Heart left ventricle (tissue), 16 donors: ENCODE measurements at regions not wholly inside any gene's neighbourhood (a gene's known extent, or its start where the extent isn't known, plus 50 kb on each side); places are given as distances from the start of the nearest gene placed in this dataset.

Source experiments
- ATAC-seq, 4 donors: fragments of 200-7000 bp; cut with Tn5 transposase; one replicate each; pipeline ENCODE4 v1.9.1; 2020 to 2022; ENCODE audit warnings: moderate library complexity in 4 of 4, mild to moderate bottlenecking in 3 of 4, moderate number of reproducible peaks in 1 of 4
- DNase-seq, 5 donors: peaks; one replicate each; pipeline ENCODE4 v3.0.0-alpha.2; 2020
- H3K27ac ChIP-seq, 12 donors: fragments of 200-600 bp; sonication (generic) in 4 of 12; one replicate each; pipeline versions ENCODE4 v1.5.0 to v1.8.0; 2016 to 2022; ENCODE audit warnings: mild to moderate bottlenecking in 2 of 12
- H3K27me3 ChIP-seq, 9 donors: fragments of 200-600 bp; sonication (generic) in 2 of 9; one replicate each; pipeline versions ENCODE4 v1.5.1 to v1.8.0; 2016 to 2022; ENCODE audit warnings: mild to moderate bottlenecking in 3 of 9
- H3K36me3 ChIP-seq, 9 donors: fragments of 200-600 bp; sonication (generic) in 2 of 9; one replicate each; pipeline versions ENCODE4 v1.5.0 to v1.8.0; 2018 to 2022; ENCODE audit warnings: mild to moderate bottlenecking in 2 of 9
- H3K4me1 ChIP-seq, 12 donors: fragments of 200-600 bp; sonication (generic) in 4 of 12; one replicate each; pipeline versions ENCODE4 v1.5.0 to v1.8.0; 2016 to 2022; ENCODE audit warnings: mild to moderate bottlenecking in 3 of 12
- H3K4me3 ChIP-seq, 12 donors: fragments of 200-600 bp; sonication (generic) in 4 of 12; one replicate each; pipeline versions ENCODE4 v1.5.0 to v1.8.0; 2017 to 2022; ENCODE audit warnings: mild to moderate bottlenecking in 9 of 12, moderate library complexity in 4 of 12
- H3K9me3 ChIP-seq, 12 donors: fragments of 200-600 bp; sonication (generic) in 4 of 12; one replicate each; pipeline versions ENCODE4 v1.5.0 to v1.8.0; 2016 to 2022; ENCODE audit warnings: mild to moderate bottlenecking in 1 of 12
- CTCF ChIP-seq, 12 donors: fragments of 200-600 bp; sonication (generic) in 4 of 12; IDR thresholded peaks; one replicate each; pipeline versions ENCODE4 v1.5.0 to v1.8.0; 2018 to 2022; ENCODE audit warnings: antibody characterized with exemption in 12 of 12, mild to moderate bottlenecking in 5 of 12
- POLR2A ChIP-seq, 2 donors: fragments of 450-650 bp; IDR thresholded peaks; one replicate each; pipeline ENCODE4 v1.6.1; 2017; ENCODE audit warnings: antibody characterized with exemption in 2 of 2, mild to moderate bottlenecking in 2 of 2, moderate library complexity in 2 of 2
- WGBS, 4 donors: extraction: QIAGEN DNeasy Blood & Tissue Kit in 2 of 4; methylation state at CpG; one replicate each; pipeline versions ENCODE4 v1.1.5 to v1.1.7; 2013 to 2018; 5-methylcytosine and 5-hydroxymethylcytosine counted together
- intact Hi-C, 10 donors: fragments of 100-400 bp; cut with DNase I; formaldehyde crosslinking; loops; one replicate each; pipeline versions ENCODE4 v1.11.1 to v1.14.2; 2022
- donor health status: ischemic (EF 13 %, LVEDD 7.1; RV severe dilation, severe dysfunction).
- donor health status: healthy with polysubstance abuse.
- donor health status: DM: no; HTN: yes; CAD: no.
- donor health status: DM: no; HTN: no; CAD: no.
- donor health status: ischemic (EF 25% LVEDD 6.9; RV normal size, moderate dysfunction).
- donor health status: ischemic (EF 25% LVEDD 5.7; RV mildly dilated, moderate dysfunction).
- donor health status: healthy.
- donor health status: DM: yes; HTN: yes; CAD: no.
- donor health status: ischemic (EF 35%, LVEDD 5.7; RV mildly dilated, moderate dysfunction).
- donor health status: nonischemic (EF 11% LVEDD 7.7; RV severe dilation, severe dysfunction).
- donor health status: DM: yes; HTN: yes; CAD: no.
- donor health status: PGD.
- donor health status: ischemic (EF 29% LVEDD 5.4; RV normal size, mild dysfunction).
- donor health status: nonischemic (EF 23%, LVEDD 6.1; RV moderate dilation, normal function).

- 91 to 98% (median 94%) methylated on average over 3 to 5 of the region's 5 CpGs for WGBS, 4 donors
- TF ChIP-seq POLR2A (IDR thresholded peaks at IDR 0.05) (no peak), CTCF (IDR thresholded peaks at IDR 0.05) (no peak)
- Histone ChIP-seq H3K27me3 (no peaks in the 10 kb centered on the region), H3K4me1 (no peaks in the 10 kb centered on the region), H3K9me3 (no peaks in the 10 kb centered on the region), H3K27ac (no peak overlapping the region), H3K4me3 (no peak overlapping the region), H3K36me3 (no peaks in the 10 kb centered on the region)
- ATAC-seq (peak in 1 of 4 donors; percentile 22), DNase-seq (peak in 1 of 5 donors; percentile 47)
- intact Hi-C loops = no loop called here
These were observed 496.9 kb upstream of the LINC00305 start for GRCh38 chr18:64645753-64646152.

GRCh38 chr18:64639536-64639935 is 490.6 kb upstream of the LINC00305 start:
- 77 to 95% (median 90%) methylated on average over 1 of the region's 1 CpG for WGBS, 4 donors
- Histone ChIP-seq H3K27me3 (no peaks in the 10 kb centered on the region), H3K4me1 (no peaks in the 10 kb centered on the region), H3K36me3 (no peaks in the 10 kb centered on the region), H3K27ac (no peak overlapping the region), H3K9me3 (no peaks in the 10 kb centered on the region), H3K4me3 (no peak overlapping the region)
- DNase-seq (no peak), ATAC-seq (no peak)
- no peak for TF ChIP-seq CTCF (IDR thresholded peaks at IDR 0.05)
- TF ChIP-seq POLR2A (IDR thresholded peaks at IDR 0.05) = no peak
- intact Hi-C loops = no loop called here

- intact Hi-C loops = no loop called here
- no peak for DNase-seq
- no peaks in the 10 kb centered on the region for H3K36me3 ChIP-seq
- TF ChIP-seq POLR2A (IDR thresholded peaks at IDR 0.05) (no peak), CTCF (IDR thresholded peaks at IDR 0.05) (no peak)
- WGBS, 4 donors = 84 to 92% (median 88%) methylated on average over 3 of the region's 3 CpGs
- no peaks in the 10 kb centered on the region for H3K4me1 ChIP-seq
- no peak for ATAC-seq
- no peak overlapping the region for H3K27ac ChIP-seq
- H3K27me3 ChIP-seq = no peaks in the 10 kb centered on the region
- H3K4me3 ChIP-seq = no peak overlapping the region
- H3K9me3 ChIP-seq = no peaks in the 10 kb centered on the region
These were observed 472.2 kb upstream of the LINC00305 start for GRCh38 chr18:64620971-64621560.

- Histone ChIP-seq H3K27me3 (no peaks in the 10 kb centered on the region), H3K9me3 (no peaks in the 10 kb centered on the region), H3K4me3 (no peak overlapping the region), H3K27ac (no peak overlapping the region), H3K4me1 (no peaks in the 10 kb centered on the region), H3K36me3 (no peaks in the 10 kb centered on the region)
- DNase-seq (no peak), ATAC-seq (no peak)
- TF ChIP-seq CTCF (IDR thresholded peaks at IDR 0.05) = no peak
- TF ChIP-seq POLR2A (IDR thresholded peaks at IDR 0.05) = no peak
- intact Hi-C loops = no loop called here
- WGBS, 4 donors = 75 to 100% (median 88%) methylated on average over 1 of the region's 1 CpG
These were observed 469.5 kb upstream of the LINC00305 start for GRCh38 chr18:64618390-64618789.
